COLO829 (cell line): ENCODE measurements at regions not wholly inside any gene's neighbourhood (a gene's known extent, or its start where the extent isn't known, plus 50 kb on each side); places are given as distances from the start of the nearest gene placed in this dataset.
"Not testable (repeated sequence)": the region's sequence is repeated elsewhere in the genome, so short reads cannot be mapped to it uniquely, and the experiment has no call there.

Experiments used
- DNase-seq: peaks from one replicate; pipeline ENCODE4 v3.0.0; 2012; ENCODE audit warnings: low spot score

DNA sequence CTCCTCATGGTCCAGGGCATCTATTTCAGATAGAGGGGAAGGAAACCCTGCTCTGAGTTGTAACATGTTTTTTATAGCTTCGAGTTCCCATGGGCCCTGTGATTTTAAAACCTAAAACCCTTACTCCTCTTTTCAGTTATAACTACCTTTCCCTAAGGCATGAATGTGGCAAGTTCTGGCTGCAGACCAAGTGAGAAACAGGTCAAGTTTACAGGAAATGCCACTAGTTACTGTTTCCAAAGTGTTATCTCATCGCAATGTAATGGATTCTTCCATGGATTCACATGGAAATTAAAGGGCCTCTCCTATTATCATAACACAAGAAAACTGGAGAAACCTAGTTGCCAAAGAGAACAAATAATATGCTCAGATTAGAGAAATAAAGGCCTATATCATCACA, 574.5 kb upstream of the GRAMD2B start:
- DNase-seq: no peak

DNA sequence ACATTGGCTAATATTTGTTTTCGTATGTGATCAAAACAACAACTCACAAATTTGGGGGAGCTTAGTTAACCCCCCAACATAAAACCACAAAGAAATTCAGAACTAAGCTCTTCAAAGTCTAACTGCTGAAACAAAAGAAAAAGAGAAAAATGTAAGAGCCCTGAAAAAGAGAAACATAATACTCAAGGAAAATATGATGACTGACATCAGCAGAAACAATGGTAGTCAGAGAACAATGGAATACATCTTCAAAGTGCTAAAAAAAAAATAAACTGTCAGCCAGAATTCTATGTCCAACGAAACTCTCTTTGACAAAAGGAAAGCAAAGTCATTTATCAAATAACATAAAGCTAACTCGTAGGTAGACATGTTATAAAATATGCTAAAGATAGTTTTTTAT, 566.3 kb upstream of the GRAMD2B start:
- DNase-seq: no peak

DNA sequence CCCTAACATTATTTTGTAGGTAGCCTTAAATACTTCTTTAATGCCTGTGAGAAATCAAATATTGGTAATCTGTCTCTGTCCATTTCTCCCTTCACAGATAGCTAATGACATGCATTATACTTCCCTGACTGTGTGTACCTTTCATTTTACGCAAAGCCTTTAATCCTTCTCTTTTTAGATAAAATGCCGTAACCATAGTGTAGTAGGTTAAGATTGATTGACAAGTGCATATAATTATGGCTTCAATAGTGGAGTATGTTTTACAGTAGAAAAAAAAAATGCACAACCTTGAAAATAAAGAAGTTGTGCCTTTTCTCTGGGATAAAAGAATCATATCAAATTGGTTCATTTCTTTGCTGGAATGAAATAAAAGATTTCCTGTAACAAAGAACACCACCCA, 559.6 kb upstream of the GRAMD2B start:
- no peak for DNase-seq

DNA sequence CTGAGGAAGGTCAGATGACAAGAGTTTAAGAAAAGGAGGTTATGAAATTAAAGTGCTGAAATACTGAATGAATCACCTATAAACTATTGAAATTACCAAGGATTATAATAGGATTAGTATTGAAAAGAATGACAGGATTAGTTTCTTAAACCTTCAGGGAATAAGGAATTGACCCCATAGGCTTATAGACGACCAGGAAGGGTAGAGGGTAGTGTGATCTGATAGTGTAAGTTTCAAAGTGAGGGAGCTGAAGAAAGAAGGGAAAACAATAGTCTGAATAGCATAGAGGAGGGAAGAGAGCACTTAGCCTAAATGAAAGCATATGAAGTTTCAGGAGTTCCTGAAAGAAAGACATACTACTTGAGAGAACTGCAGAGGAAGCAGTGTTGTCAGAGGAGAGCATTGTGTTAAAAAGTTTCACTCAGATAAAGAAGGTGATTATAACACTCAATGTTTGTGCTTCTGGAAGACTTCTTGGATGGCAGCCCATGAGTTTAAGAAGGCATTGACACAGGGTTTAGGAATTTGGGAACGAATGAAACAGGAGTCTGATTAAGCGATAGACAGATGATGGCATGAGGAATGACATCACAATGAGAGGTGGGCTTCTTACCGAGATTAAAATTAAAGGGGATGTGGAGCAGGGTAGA, 557.9 kb upstream of the GRAMD2B start:
- DNase-seq: peak; percentile 51

DNA sequence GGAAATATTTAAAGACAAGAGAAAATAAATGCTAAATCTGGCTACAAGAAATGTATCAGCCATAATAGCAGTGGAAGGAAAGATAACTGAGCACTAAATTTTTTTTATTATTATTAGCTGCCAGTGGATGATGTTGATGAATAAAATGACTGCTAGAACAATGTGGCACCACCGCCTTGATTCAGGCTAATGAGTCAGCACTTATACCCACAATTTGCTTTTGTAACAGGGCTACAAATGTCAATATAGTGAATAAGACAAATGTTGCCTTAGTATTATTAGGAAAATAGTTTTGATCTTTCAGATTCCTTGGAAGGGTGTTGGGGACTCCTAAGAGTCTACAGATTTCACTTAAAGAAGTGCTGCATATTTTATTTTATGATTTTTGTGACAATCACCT, 555.2 kb upstream of the GRAMD2B start:
- no peak for DNase-seq

DNA sequence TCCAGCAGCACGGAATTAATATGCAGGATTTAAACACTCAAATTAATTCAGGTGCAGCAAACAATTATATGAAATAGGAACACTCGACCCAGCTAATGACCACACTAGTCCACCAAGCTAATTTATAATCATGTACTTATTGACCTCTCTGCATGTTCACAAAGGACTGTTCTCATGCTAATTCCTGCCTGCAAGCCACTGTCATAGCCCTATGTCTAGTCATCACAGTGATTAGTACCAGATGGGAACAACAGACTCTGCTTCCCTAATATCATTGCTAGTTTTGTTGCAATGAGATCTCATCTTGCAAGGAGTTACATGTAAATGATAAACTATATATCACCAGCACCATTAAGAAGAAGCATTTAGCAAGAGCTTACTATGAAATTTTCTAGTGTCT, 553.0 kb upstream of the GRAMD2B start:
- DNase-seq: no peak

DNA sequence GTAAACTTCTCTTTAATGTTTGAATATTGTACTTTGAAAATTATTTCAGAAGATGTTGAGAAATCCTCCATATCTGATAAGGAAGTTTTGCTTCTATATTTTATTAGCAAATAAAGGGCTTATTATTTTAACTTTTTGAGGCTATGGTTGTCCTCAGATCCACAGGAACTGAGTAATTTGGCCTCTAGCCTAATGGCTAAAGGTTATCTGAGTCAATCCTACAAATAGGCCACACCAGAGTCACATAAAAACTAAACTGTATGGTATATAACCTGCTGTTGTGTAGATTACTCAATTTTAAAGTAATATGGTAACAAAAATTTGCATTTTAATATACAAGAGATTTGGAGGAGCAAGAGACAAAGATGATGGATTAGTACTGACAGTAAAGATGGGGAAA, 549.2 kb upstream of the GRAMD2B start:
- peak; percentile 17 for DNase-seq

DNA sequence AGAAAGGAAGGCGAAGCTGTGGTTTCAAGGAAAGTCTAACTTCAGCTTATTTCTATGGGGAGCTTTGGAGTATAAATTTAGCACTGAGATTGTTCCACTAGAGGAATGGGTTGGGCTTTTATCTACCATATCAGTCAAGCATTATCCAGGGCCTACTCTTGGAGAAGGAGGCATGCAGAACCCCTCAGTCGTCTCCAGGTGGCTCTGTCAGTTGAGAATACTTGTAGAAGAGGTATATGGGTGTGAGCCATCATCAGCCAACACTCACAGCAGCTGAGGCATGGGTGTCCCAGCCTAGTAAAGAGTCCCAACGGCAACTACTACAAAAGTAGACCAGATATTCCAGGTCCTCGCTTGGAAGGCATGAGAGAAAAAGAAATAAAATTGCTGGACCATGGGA, 548.5 kb upstream of the GRAMD2B start:
- no peak for DNase-seq

DNA sequence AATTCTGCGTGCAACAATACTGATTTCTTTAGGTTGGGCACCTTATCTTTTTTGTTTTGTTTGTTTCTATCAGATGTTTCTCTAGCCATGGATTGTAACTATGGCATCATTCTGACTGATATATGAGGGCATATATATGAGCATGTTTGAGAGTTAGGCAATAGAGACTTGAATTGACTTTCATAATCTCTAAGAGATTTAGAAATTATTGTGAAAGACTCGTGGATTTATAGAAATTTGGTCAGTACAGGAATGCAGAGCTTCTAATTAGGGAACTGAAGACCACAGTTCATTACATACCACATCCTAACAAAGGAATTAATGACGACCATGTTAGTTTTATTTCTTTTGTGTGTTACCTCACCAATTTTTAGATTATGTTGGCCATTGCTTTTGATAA, 546.0 kb upstream of the GRAMD2B start:
- DNase-seq: no peak

DNA sequence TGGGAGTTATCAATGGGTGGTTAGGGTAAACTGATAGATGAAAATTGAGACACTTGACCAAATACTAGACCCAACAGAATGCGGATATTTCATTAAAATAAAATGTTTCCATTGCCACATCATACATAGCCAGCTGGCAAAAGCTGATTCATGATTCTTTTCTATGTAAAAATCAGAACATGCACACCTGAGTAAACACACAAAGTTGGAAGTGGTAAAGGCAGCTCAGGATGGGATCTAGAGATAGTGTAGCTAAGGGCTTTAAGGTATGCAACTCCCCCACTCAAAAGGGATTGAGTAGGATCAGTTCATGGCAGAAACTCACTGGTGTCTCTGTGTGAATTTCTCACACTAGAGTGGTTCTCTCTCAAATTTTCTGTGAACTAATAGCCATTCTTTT, 541.1 kb upstream of the GRAMD2B start:
- DNase-seq: no peak

DNA sequence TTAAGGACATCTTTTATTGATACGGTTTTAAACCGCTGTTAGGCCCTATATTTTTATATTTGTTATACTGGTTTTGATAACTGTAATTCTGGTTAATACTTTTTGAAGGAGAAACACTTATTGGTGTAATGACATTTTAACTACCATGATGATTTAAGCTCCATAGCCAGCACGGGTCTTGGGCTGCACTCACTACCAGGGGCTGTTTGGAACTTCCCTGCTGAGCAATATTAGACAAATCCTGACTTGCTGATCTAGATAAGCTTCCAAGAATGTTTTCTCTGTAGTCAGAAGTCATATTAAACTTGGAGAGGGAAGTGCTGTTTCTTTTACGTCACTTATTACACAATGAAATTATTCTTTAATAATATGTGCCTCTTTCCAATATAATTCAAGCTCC, 540.0 kb upstream of the GRAMD2B start:
- no peak for DNase-seq

DNA sequence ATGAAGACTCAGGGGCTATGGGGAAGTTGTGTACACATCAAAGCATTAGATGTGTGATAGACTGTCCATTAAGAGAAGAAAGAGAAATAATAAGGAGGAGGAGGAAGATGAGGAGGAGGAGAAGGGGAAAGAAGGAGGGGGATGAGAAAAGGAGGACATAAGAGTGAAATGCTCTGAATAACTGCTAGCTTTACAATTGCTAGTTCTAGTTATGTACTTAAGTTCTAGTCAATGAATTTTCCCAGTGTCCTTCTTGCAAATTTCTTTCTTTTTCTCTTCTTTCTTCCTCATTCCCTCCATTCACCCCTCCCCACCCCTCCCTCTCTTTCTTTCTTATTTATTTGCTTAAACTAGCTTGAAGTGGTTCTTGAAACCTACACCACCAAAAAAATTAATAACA, 534.9 kb upstream of the GRAMD2B start:
- no peak for DNase-seq

DNA sequence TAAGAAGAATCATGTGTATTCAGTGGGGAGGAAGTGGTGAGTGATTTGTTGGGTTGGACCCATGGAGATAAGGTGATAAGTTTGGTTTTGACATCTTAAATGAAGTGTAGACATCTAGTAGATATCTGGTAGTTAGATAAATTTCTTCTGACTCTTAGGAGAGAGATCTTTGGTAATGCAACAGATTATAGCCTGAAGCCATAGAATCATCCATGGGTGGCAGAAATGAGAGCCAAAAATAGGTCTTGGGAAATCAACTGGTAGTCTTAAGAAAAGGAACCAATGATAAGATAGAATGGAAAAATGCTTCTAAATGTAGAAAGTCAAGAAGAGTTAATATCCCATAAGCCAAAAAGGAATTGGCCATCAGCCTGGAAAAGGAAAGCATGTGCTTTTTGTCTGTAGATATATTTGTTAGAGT, 532.7 kb upstream of the GRAMD2B start:
- DNase-seq: no peak

DNA sequence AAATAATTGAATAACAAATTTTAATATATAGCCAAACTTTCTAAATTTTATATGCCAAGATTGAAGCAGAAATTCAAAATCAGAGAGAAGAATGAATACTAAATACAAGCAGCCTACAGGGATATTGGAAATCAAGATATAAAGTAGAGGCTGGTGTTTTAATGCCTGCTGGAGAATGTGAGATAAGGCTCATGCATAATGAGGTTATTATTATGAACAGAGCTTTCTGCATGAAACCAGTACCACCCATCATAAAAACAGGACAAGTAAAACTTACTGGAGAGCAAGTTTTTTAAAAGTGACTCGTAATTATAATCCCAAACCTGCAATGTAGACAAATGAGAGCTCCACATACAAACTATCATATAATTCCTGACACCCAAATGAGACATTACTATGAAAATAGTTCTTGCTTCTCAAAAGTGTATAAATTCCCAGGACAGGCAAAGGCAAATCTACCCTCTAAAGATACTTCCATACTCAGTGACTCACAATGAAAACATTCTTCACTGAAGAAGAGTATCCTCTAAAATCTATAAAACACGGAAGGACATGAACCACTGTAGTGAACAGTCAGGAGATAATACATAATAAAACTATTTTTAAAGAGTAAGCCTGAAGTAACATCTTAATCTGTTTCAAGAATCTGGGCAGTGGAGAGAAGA, 532.0 kb upstream of the GRAMD2B start:
- DNase-seq: peak; percentile 12

DNA sequence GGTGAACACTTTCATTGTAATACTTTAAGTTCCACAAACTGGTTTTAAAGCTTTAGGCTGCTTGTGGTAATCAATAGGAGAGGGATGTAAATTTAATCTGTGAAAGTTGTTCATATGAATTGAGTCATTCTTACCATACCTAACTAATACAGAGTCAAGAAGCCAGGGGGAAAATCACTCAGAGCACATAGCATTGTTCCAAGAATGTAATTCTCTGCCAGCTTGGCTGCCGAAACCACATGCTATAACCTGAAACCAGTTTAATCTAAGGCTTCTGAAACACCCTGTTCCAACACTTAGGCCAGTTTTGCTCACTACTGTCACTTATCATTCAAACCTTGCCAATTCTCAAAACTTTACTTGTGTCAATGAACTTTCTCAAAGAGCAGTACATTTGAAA, 528.8 kb upstream of the GRAMD2B start:
- DNase-seq: no peak

DNA sequence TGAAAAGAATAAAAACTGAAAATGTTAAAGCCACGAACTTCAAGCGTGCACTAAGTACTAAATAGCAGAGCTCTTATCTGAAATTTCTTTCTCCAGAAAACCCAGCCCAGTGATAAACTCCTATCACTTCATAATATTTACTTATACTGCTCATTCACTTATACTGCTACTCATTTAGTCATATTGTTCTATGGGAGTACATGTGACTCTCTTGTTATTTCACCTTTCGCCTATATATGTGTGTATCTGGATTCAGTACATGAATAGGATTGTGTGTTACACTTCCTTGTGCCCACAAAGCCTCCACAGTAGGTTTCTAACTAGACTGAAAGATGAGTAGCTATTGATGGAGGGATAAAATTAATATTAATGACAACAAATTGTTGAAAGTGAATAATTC, 526.8 kb upstream of the GRAMD2B start:
- no peak for DNase-seq

DNA sequence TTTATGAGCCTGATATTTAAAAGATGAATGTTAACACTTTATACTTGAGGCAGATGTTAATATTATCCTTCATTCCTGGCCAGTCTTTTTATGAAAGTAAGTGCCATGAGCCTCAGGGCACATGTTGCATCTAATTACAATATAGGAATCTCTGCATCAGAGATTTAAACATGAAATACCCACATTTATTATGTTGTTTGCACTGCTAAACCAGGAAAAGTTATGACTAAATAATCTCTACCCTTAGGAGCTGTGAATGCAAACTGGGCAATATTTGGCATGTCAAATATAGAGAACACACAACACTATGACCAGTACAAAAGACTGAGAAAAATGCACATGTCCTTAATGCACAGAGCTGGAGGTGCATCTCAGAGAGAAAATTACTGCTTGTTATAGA, 526.1 kb upstream of the GRAMD2B start:
- no peak for DNase-seq

DNA sequence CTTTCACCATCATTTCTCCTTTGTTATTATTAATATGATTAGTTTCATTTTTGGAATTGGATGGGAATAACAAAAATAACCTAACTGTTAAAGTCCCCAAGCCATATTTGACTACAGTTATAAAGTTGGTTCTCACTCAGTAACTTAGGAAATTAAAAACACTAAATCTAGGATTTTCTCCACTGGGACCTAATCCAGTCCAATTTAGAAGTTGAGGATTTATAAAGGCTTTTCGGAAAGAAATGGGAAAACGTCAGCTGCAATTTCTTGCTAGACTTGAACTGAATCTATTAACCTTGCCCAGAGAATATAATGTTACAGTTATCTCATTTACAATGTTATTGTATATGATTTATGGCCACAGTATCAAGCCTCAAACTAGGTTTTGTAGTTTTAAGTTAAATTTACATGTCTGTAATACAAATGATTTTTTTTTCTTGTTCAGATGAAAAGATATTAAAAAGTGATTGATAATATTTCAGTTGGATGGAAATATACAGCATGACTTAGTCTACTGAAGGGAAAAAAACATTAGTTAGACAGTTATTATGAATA, 524.3 kb upstream of the GRAMD2B start:
- no peak for DNase-seq

DNA sequence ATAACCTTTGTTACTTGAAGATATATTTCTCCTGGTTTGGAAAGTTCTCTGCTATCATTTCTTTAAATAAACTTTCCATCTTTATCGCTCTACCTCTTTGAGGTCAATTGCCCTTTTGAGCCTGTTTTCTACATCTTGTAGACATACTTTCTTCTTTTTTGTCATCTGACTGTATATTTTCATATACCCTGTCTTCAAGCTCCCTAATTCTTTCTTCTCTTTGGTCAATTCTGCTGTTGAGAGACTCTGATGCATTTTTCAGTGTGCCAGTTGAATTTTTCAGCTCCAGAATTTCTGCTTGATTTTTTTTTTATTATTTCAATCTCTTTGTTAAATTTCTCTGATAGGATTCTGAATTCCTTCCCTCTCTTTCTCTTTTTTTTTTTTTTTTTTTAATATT, 511.2 kb upstream of the GRAMD2B start:
- DNase-seq: no peak

DNA sequence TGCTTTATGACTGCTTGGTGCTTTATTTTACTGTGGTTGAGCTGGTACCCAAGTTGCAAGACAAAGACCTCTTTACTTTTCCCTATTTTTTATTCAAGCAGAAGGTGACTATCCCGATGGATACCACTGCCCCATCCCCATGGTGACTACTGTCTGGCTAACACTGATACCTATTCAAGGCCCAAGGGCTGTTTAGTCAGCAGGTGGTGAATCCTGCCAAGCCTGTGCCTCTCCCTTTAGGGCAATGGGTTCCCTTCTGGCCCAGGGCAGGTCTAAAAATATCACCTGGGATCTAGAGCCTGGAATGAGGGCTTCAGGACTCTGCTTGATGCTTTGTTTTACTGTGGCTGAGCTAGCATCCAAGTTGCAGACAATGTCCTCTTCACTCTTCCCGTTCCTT, 510.0 kb upstream of the GRAMD2B start:
- no peak for DNase-seq

DNA sequence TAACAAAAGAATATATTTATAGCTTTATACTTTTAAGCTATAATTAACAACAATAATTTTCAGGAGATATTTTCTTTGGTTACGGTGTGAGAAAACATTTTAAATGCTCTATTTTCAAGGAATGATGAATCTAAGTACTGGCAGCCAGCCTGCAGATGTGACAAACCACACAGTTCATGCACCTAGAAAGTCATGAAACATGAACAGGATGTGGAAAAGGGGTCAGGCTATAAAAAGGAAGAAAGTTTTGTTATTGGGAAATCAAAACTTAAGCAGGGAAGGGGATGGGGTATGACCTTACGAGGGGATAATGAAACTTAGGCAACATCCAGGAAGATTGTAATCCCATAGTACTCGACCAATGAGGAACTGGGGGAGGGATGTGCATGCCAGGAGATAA, 508.7 kb upstream of the GRAMD2B start:
- no peak for DNase-seq

DNA sequence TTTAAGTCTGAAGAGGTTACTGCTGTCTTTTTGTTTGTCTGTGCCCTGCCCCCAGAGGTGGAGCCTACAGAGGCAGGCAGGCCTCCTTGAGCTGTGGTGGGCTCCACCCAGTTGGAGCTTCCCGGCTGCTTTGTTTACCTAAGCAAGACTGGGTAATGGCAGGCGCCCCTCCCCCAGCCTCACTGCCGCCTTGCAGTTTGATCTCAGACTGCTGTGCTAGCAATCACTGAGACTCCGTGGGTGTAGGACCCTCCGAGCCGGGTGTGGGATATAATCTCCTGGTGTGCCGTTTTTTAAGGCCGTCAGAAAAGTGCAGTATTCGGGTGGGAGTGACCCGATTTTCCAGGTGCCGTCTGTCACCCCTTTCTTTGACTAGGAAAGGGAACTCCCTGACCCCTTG, 499.3 kb upstream of the GRAMD2B start:
- not testable (repeated sequence) for DNase-seq

DNA sequence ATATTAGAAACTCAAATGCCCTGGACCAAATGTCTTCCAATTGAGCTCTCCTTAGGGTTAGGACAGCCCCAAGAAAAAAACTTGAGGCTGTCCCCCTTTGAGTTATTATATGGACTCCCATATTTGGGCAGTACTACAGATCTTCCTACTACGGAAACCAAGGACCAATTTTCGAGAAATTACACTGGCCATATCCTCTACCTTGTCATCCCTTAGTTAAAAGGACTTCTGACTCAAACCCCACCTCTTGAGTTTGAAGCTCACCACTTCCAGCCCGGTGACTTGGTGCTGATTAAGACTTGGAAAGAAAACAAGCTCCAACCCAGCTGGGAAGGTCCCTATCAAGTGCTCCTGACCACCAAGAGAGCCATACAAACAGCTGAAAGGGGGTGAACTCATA, 497.0 kb upstream of the GRAMD2B start:
- no peak for DNase-seq

DNA sequence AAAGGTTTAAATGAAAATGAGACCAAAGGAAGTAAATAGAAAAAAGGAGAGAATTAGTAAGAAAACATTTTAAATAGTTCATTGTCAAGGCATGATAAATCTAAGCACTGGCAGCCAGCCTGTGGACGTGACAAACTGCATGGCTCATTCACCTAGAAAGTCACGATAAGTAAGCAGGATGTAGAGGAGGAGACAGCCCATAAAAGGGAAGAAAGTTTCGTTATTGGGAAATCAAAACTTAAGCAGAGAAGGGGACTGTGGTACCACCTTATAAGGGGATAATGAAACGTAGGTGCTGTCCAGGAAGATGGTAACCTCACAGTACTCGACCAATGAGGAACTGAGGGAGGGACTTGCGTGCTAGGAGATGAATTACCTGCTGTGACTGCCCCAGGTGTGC, 494.5 kb upstream of the GRAMD2B start:
- no peak for DNase-seq
